ENCODE measurements at regions not wholly inside any gene's neighbourhood (a gene's known extent, or its start where the extent isn't known, plus 50 kb on each side); places are given as distances from the start of the nearest gene placed in this dataset.
"Not testable (repeated sequence)": the region's sequence is repeated elsewhere in the genome, so short reads cannot be mapped to it uniquely, and the experiment has no call there.

GRCh38 chr14:39722547-39723273 is 290.5 kb upstream of the FBXO33 start:
- no peak for DNase-seq

- DNase-seq, result no peak
These were observed 284.8 kb upstream of the FBXO33 start for GRCh38 chr14:39716987-39717570.

GRCh38 chr14:39712293-39712999 is 280.2 kb upstream of the FBXO33 start:
- DNase-seq, result no peak

DNA sequence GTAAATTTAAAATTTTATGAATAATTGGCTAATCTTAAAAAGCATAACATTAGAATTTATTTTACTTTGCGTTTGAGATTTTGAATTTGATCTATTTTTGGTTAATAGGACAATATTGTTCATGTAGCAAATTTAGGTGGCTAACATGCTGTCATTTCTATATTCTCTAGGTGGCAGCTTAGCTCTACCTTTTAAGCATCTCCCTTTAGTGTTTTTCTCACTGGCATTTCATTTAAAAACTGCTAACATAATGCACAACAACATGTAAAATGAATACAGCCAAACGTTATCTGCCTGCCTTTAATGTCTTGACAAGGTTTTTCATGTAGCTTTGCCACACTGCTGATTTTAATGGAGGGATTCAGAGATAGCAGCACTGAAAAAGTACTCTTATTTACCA is 272.4 kb upstream of the FBXO33 start:
- no peak for DNase-seq

DNA sequence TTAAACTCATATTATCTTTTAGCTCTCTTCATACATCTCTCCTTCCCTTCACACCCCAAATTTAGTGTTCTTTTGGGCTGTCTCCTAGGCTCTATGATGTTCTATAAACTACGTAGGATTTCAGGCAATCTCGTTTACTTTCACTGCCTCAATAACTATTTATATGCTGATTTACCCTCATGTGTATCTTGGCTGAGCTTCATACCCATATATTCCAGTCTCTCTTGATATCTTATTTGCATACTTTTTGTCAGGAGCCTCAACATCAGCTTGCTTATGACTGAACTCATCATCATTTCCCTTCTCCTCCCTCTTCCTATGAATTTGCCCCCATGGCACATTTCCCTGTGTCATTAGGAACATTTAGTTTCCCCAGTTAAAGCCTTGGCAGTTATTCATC is 262.1 kb upstream of the FBXO33 start:
- no peak for DNase-seq

DNA sequence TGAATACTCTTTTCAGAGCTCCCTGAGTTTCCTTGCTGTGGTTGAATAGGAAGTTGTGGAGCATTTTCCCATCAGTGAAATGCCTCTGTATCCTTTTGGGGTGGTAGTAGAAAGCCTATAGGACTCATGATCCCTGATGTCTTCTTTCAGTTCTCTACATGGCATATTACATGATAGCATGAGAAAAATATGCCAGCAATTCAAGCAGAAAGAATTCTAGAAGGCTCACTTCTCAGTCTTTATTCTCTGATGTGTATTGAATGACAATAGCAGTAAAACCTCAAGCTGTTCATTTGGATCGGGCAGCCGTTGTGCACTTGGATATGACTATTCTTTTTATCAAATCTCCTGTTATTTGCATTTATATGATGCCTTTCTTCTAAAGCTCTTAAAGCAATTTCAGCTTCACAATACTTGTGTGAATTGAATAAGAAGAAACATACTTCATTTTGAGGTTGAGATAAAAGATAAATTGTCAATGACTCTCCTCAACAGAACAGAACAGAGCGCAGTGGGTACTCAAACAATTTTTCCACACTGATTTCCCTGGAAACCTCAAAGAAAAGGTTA is 251.5 kb upstream of the FBXO33 start:
- no peak for DNase-seq

- no peak for DNase-seq
These were observed 250.3 kb upstream of the FBXO33 start for GRCh38 chr14:39682582-39682981.

DNA sequence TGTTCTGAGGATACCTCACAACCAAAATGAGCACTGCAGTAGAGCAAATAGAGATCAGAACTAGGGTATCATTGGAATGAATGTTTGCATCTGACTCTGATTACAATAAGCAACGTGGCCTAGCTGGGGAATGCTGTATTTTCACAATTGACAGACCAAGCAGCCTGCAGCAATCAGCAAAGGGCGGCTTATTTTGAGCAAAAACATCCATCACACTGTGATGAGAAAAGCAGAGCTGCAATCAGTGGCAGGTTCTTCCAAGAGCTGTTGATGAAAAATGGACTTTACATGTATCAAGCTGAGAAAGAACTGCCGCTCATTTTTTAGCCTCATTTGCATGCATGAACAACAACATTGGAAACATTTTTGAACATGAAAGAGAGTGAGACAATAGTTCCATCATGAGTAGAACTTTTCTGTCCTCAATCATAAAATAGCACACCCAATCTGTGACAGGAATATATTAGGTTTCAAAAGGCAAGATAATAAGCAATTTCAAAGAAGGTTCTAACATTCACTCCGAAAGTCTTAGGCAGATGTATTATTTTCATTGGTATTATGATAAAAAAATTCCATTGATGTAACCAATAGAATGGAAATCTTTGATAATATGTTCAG is 249.7 kb upstream of the FBXO33 start:
- DNase-seq, result no peak

DNA sequence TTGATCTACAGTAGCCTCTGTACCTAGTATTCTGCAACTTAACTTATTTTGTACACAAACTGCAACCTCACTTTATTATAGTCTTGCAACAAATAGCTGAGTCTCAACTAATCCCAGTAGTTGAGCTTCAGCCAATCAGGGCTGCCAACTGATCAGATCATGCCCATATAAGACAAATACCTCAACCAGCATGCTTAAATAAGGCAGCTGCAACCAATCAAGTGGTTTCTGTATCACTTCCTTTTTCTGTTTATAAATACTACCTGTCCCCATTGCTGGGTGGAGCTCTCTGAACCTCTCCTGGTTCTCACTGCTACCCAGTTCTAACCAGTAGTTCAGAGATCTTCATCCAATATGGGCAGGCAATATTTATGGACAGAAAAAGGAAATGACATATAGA is 248.5 kb upstream of the FBXO33 start:
- no peak for DNase-seq

DNA sequence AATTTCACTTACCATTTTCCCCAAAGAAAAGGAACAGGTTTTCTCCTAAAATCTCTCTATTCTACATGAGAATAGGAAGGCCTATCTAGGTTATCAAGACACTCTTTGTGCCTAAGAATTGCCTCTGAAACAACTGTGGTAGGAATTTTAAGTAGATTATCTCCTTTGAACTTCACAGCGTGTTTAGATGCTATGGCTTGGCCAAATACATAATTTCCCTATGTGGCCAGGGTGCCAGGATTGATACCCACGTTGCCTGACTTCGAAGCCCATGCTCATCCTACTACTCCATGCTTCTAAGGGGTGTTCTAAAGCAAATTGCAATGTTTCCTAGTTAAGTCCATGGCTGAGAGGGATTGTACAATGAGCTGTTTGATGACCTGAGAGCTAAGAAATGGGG is 241.5 kb upstream of the FBXO33 start:
- no peak for DNase-seq

DNA sequence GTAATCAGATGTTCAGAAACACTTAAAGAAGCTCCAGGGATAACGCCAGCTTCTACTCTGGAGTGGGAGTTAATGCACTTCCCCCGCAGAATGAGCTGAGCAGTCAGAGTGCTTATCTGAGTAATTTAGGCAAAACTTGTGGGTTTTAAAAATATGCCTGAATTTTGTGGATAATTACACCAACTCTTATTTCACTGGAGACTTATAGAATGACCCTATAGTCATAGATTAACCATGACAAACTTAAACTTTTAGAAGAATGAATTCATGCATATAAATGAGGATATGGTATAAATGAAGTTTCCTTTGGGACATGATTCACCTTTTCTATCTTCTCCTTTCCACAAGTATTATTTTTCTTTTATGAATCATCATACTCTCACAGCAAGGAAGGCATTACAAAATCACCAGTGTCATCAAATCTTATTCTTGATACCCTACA is 241.1 kb upstream of the FBXO33 start:
- no peak for DNase-seq

- peak in 1 of 2 donors; percentile 0 for DNase-seq
These were observed 236.2 kb upstream of the FBXO33 start for GRCh38 chr14:39668449-39668848.

GRCh38 chr14:39666386-39666785 is 234.2 kb upstream of the FBXO33 start:
- no peak for DNase-seq

GRCh38 chr14:39665075-39665475 is 232.8 kb upstream of the FBXO33 start:
- no peak for DNase-seq

DNA sequence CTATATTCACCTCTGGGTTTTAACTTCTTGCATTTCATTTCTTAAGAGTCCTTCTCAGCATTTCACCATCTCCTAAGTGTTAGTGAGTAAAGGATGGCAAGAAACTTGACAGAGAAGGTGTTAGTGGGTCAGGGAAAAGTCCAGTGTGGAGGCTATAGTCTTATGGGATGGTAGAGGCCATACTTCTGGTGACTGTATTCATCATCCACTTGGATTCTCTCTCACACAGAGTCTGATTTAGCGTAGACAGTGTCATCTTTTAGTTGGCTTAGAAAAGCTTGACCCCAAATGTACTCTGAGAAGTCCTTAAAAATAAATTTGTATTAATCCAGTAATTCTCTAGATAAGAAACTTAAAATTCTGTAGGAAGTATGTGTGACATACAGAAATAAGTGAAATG is 232.4 kb upstream of the FBXO33 start:
- no peak for DNase-seq

DNA sequence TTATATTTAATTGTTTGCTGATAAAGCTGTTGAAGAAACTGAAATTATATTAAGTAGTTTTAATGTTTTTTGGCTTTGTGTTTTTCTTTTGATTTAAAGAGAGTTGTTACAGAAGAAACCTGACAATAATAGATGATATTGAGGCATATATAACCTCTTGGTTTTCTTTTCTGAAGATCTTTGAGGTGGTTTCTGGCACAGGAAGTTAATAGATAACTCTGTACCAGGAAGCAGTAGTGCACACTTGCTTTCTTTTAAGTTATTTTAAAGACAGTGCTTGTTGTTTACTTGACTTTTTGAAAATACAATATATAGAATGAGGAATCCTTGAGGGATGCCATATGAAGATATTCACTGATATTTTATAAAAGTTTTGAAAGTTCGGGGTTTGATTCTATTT is 209.0 kb upstream of the FBXO33 start:
- peak in 1 of 2 donors; percentile 25 for DNase-seq

DNA sequence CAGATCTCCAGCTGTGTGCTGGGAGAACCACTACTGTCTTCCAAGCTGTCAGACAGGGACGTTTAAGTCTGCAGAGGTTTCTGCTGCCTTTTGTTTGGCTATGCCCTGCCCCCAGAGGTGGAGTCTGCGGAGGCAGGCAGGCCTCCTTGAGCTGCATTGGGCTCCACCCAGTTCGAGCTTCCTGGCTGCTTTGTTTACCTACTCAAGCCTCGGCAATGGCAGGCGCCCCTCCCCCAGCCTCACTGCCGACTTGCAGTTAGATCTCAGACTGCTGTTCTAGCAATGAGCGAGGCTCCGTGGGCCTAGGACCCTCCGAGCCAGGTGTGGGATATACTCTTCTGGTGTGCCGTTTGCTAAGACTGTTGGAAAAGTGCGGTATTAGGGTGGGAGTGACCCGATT is 206.8 kb upstream of the FBXO33 start:
- DNase-seq, result not testable (repeated sequence)

- DNase-seq, result no peak
These were observed 195.9 kb upstream of the FBXO33 start for GRCh38 chr14:39628087-39628486.

DNA sequence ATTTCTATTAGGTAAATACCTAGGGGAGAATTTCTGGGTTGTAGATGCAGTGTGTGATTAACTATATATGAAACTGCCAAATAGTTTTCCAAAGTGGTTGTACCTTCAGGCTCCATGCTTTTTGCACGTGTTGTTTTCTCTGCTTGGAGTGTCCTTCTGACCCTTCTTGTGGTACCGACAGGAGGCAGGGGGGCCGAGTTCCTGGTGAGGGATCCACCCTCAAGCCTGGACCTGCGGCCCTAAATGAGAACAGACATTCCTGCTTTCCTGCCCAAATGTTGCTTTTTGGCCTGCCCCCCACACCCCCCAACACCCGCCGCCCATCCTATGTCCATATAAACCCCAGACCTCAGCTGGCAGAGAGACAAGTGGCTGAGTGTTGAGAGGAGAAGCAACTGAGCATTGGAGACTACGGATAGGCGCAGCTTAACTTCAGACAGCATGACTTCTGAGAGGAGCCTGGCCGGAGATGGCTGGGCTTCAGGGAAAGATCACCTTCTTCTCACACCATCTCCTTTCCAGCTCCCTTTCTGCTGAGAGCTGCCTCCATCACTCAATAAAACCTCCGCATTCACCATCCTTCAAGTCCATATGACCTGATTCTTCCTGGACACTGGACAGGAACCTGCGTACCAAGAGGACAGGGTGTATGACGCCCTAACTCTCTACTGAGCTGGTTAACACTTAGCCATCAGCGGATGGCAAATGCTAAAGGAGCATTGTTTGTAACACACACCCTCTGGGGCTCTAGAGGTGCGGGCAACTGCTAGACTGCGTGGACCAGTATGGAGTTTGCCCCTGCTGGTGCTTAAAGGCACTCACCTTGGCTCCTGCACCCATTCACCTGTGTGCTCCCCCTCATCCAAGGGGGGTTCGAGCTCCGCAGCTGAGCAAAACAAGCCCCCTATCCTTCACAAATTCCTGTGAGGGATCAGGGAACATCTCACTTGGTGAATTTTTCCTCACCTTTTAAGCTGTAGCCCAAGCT is 194.7 kb upstream of the FBXO33 start:
- no peak for DNase-seq

GRCh38 chr14:39621678-39622077 is 189.4 kb upstream of the FBXO33 start:
- DNase-seq, result no peak

DNA sequence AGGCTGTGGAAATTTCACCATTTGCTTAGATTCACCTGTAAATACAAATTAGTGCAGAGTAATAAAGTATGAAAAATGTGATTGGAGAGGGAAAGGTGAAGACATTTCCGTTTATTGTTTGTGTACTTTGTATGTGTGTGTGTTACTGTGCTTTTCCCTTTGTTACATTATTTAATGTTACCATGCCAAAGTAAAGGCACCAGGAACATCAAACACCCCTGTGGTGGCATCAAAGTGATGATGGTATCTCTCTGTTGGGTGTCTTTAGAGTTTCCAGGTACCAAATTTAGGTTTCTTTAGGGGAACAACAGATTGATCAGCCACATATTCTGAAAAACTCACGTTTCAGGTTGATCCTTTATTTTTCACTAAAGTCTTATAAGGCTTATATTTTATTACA is 189.0 kb upstream of the FBXO33 start:
- peak in 1 of 2 donors; percentile 25 for DNase-seq

- DNase-seq, result no peak
These were observed 185.3 kb upstream of the FBXO33 start for GRCh38 chr14:39617537-39617936.
